GM23248 (cell line): ENCODE measurements at regions not wholly inside any gene's neighbourhood (a gene's known extent, or its start where the extent isn't known, plus 50 kb on each side); places are given as distances from the start of the nearest gene placed in this dataset.

Experiments used
- EZH2 ChIP-seq: fragments of 200-600 bp; sonication (generic); IDR thresholded peaks from 2 replicates; pipeline ENCODE4 v1.6.1; 2018; ENCODE audit warnings: antibody characterized with exemption, mild to moderate bottlenecking; ENCODE audit not compliant: insufficient read depth, poor library complexity, severe bottlenecking
- EZH2phosphoT487 ChIP-seq: fragments of 200-600 bp; sonication (generic); IDR thresholded peaks from 2 replicates; pipeline ENCODE4 v1.6.1; 2018; ENCODE audit warnings: antibody characterized with exemption, moderate library complexity, mild to moderate bottlenecking, low read depth; ENCODE audit not compliant: insufficient read depth

DNA sequence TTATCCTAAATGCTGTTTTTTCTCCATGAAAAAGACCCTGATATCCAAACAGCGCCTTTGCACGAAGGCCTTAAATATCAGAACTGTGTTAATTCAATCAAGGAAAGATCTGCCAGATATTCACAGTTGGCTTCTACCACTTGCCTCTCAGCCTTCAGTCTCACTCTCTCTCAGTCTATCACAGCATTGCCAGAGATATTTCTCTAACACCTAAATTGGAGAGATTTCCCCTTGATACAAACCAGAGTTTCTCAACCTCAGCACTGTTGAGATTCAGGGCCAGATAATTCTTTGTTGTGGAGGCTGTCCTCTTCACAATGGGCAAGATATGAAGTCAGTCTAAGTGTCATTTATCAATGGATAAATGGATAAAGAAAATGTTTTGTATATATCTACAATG is 454.1 kb upstream of the MAF start:
- no peak for TF ChIP-seq EZH2phosphoT487
- no peak for TF ChIP-seq EZH2
